Naive thymus-derived CD4-positive, alpha-beta T cell (primary cell): ENCODE measurements at regions not wholly inside any gene's neighbourhood (a gene's known extent, or its start where the extent isn't known, plus 50 kb on each side); places are given as distances from the start of the nearest gene placed in this dataset.
A peak's percentile ranks its signal among the peaks of the same experiment; 100 is the strongest.

Experiments used
- ATAC-seq: fragments of 150-1000 bp; cut with Tn5 transposase; 2 replicates; pipeline ENCODE4 v1.10.0; 2021; ENCODE audit warnings: mild to moderate bottlenecking, moderate library complexity
- CTCF ChIA-PET: fragments of 350-600 bp; sonication (Branson Sonifier 250); formaldehyde crosslinking; loops from one replicate; lab custom pipeline; 2021; ENCODE audit warnings: antibody characterized with exemption; lab: Charles Lee
- POLR2A ChIA-PET: fragments of 350-600 bp; sonication (Branson Sonifier 250); formaldehyde crosslinking; loops from one replicate; lab custom pipeline; 2021; ENCODE audit warnings: antibody characterized with exemption, inconsistent platforms; lab: Charles Lee
- DNase-seq, 9 donors: peaks; one replicate each; pipeline versions ENCODE4 v3.0.0 to v3.0.0-alpha.2; 2020 to 2022; ENCODE audit warnings: mixed read lengths in 1 of 9
- H3K27ac ChIP-seq: one replicate; pipeline ENCODE4 v1.7.0; 2013; ENCODE audit warnings: mild to moderate bottlenecking, low read depth, low read length, moderate library complexity
- H3K27me3 ChIP-seq, 2 donors: one replicate each; pipeline ENCODE4 v1.7.0; 2013; ENCODE audit warnings: low read length in 2 of 2, mild to moderate bottlenecking in 2 of 2, moderate library complexity in 2 of 2; ENCODE audit not compliant: control insufficient read depth in 2 of 2, insufficient read depth in 2 of 2
- H3K36me3 ChIP-seq, 3 experiments: 1 replicate in 2 of 3; 2 replicates in 1 of 3; pipeline ENCODE4 v1.7.0; 2013; ENCODE audit warnings: low read length in 3 of 3, mild to moderate bottlenecking in 3 of 3, moderate library complexity in 1 of 3; ENCODE audit not compliant: insufficient read depth in 3 of 3, control insufficient read depth in 2 of 3
- H3K4me1 ChIP-seq, 2 donors: one replicate each; pipeline ENCODE4 v1.7.0; 2013; ENCODE audit warnings: low read length in 2 of 2, mild to moderate bottlenecking in 2 of 2, moderate library complexity in 1 of 2; ENCODE audit not compliant: control insufficient read depth in 2 of 2, insufficient read depth in 2 of 2
- H3K4me3 ChIP-seq: 2 replicates; pipeline ENCODE4 v1.7.0; 2013; ENCODE audit warnings: mild to moderate bottlenecking, low read length
- H3K9me3 ChIP-seq, 3 experiments: 1 replicate in 2 of 3; 2 replicates in 1 of 3; pipeline ENCODE4 v1.7.0; 2013; ENCODE audit warnings: low read length in 3 of 3; ENCODE audit not compliant: control insufficient read depth in 2 of 3
- H3K27ac Mint-ChIP-seq, 9 donors: one replicate each; pipeline ENCODE4 v1.8.0; 2020 to 2022; ENCODE audit warnings: mixed read lengths in 9 of 9, mild to moderate bottlenecking in 8 of 9, moderate library complexity in 5 of 9, inconsistent platforms in 2 of 9
- H3K27me3 Mint-ChIP-seq, 5 donors: one replicate each; pipeline ENCODE4 v1.8.0; 2021 to 2022; ENCODE audit warnings: mixed read lengths in 5 of 5, mild to moderate bottlenecking in 1 of 5
- H3K36me3 Mint-ChIP-seq, 5 donors: one replicate each; pipeline ENCODE4 v1.8.0; 2020 to 2022; ENCODE audit warnings: mixed read lengths in 5 of 5, mild to moderate bottlenecking in 3 of 5, inconsistent platforms in 1 of 5
- H3K4me1 Mint-ChIP-seq, 7 donors: one replicate each; pipeline ENCODE4 v1.8.0; 2020 to 2022; ENCODE audit warnings: mixed read lengths in 7 of 7, mild to moderate bottlenecking in 3 of 7, inconsistent platforms in 1 of 7
- H3K4me3 Mint-ChIP-seq, 10 donors: one replicate each; pipeline ENCODE4 v1.8.0; 2020 to 2022; ENCODE audit warnings: mild to moderate bottlenecking in 10 of 10, mixed read lengths in 10 of 10, moderate library complexity in 6 of 10, inconsistent platforms in 2 of 10
- H3K9me3 Mint-ChIP-seq, 11 donors: one replicate each; pipeline ENCODE4 v1.8.0; 2020 to 2022; ENCODE audit warnings: mixed read lengths in 11 of 11, mild to moderate bottlenecking in 4 of 11, inconsistent platforms in 1 of 11, moderate library complexity in 1 of 11
- intact Hi-C, 2 donors: fragments of 100-400 bp; cut with micrococcal nuclease; formaldehyde crosslinking; loops; one replicate each; pipeline ENCODE4 v1.15.1; 2023

DNA sequence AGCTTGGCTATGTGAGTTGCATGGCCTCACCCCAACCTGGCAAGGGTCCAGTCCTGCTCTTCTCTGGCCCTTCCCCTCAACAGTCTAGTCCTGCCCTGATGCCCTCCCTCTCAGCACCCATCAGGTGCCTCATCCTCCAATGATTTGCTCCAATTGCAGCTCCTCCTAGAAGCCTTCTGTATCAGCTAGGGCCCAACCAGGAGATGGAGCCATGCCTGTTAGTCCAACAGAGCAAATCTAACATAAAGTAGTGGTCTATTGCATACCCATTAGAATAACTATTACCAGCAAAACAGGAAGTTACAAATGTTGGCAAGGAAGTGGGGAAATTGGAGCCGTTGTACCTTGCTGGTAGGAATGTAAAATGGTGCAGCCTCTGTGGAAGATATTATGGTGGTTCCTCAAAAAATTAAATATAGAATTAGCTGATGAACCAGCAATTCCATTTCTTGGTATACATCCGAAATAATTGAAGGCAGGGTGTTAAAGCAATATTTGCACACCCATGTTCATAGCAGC, 163.5 kb downstream of the VRK1 start:
- CTCF ChIA-PET, result no interaction called here
- no peak overlapping the region for H3K4me3 ChIP-seq

GRCh38 chr14:96961895-96962294, 164.7 kb downstream of the VRK1 start:
- peaks cover 6 to 61% (median 25%) of the 10 kb centered on the region in 11 donors for H3K9me3 Mint-ChIP-seq
- ATAC-seq (no peak), DNase-seq (no peak)
- H3K4me1 Mint-ChIP-seq, result peaks cover 17 to 72% (median 62%) of the 10 kb centered on the region in 7 donors
- peak overlapping the region; percentile 78 to 99 (median 94) for H3K27ac Mint-ChIP-seq
- Histone ChIP-seq H3K4me1 (peaks cover 39 to 60% of the 10 kb centered on the region in 2 donors), H3K27me3 (no peaks in the 10 kb centered on the region), H3K4me3 (peak overlapping the region; percentile 14), H3K27ac (peak overlapping the region; percentile 61), H3K9me3 (peaks cover 0 to 26% (median 9%) of the 10 kb centered on the region in 3 experiments), H3K36me3 (no peaks in the 10 kb centered on the region)
- CTCF ChIA-PET, result interaction anchor here (1.0 kb wide), 1 partner anchor 1174 kb away, joined by 3 read pairs; no protein-coding TSS in a partner anchor
- no peaks in the 10 kb centered on the region for H3K27me3 Mint-ChIP-seq
- intact Hi-C loops, result loop anchor here in 1 of 2 donors (1.0 to 2.0 kb wide), 3 partner anchors 158 to 641 kb away; partner anchors contain the start of gene VRK1
- POLR2A ChIA-PET, result interaction anchor here (0.6 to 1.9 kb wide), 6 partner anchors 9 to 1442 kb away, joined by 3 to 9 read pairs (median 3); no protein-coding TSS in a partner anchor
- H3K4me3 Mint-ChIP-seq, result peak overlapping the region; percentile 37 to 81 (median 76)
- H3K36me3 Mint-ChIP-seq, result peaks cover 17 to 29% (median 25%) of the 10 kb centered on the region in 5 donors

More for the DNA sequence above, 163.5 kb downstream of the VRK1 start:
- no peaks in the 10 kb centered on the region for H3K36me3 ChIP-seq
- Mint-ChIP-seq H3K36me3 (peaks cover 19 to 27% (median 25%) of the 10 kb centered on the region in 5 donors), H3K4me1 (peaks cover 17 to 62% (median 50%) of the 10 kb centered on the region in 7 donors), H3K27ac (peak overlapping the region in 8 of 9 donors; percentile 65 to 99 (median 86)), H3K9me3 (peaks cover 8 to 57% (median 25%) of the 10 kb centered on the region in 11 donors), H3K4me3 (peak overlapping the region in 7 of 10 donors; percentile 29 to 78 (median 67)), H3K27me3 (no peaks in the 10 kb centered on the region)
- ATAC-seq, result no peak
- intact Hi-C loops, result no loop called here
- H3K27ac ChIP-seq, result no peak overlapping the region
- H3K9me3 ChIP-seq, result peaks cover 0 to 26% (median 9%) of the 10 kb centered on the region in 3 experiments
- no peak for DNase-seq
- peaks cover 39 to 52% of the 10 kb centered on the region in 2 donors for H3K4me1 ChIP-seq
- POLR2A ChIA-PET, result interaction anchor here (1.9 kb wide), 1 partner anchor 12 kb away, joined by 7 read pairs; no protein-coding TSS in a partner anchor
- no peaks in the 10 kb centered on the region for H3K27me3 ChIP-seq

DNA sequence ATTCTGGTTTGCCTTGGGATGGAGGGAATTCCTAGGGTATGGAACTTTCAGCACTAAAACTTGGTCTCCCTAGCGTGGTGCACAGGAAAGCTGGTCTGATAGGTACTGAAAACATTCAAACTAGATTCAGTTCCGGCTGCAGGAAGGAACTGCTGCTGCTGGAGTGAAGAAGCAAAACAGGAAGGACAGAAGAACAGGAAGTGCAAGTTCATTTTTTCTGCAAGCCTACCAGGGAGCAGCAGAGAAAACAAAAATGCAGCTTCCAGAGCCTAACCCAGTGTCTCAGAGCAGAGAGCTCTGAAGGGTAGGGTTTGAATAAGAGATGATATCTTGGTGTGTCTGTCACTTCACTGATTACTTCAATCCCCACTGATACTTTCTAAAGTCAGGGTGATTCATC, 165.2 kb downstream of the VRK1 start:
- Histone ChIP-seq H3K27me3 (no peaks in the 10 kb centered on the region), H3K27ac (peak overlapping the region; percentile 61), H3K4me3 (peak overlapping the region; percentile 14), H3K36me3 (no peaks in the 10 kb centered on the region), H3K4me1 (peaks cover 39 to 62% of the 10 kb centered on the region in 2 donors), H3K9me3 (peaks cover 0 to 26% (median 9%) of the 10 kb centered on the region in 3 experiments)
- DNase-seq (peak in 7 of 9 donors; percentile 27 to 75 (median 59)), ATAC-seq (peak; percentile 76)
- intact Hi-C loops, result loop anchor here in 1 of 2 donors (1.0 to 2.0 kb wide), 3 partner anchors 158 to 640 kb away; partner anchors contain the start of gene VRK1
- H3K4me3 Mint-ChIP-seq, result peak overlapping the region; percentile 37 to 81 (median 76)
- H3K9me3 Mint-ChIP-seq, result peaks cover 3 to 62% (median 25%) of the 10 kb centered on the region in 11 donors
- ChIA-PET POLR2A (interaction anchor here (0.8 to 1.9 kb wide), 6 partner anchors 9 to 158 kb away, joined by 3 to 9 read pairs (median 4); no protein-coding TSS in a partner anchor), CTCF (interaction anchor here (0.5 to 1.0 kb wide), 2 partner anchors 24 to 1174 kb away, joined by 3 read pairs; no protein-coding TSS in a partner anchor)
- H3K4me1 Mint-ChIP-seq, result peaks cover 17 to 76% (median 63%) of the 10 kb centered on the region in 7 donors
- peaks cover 14 to 29% (median 21%) of the 10 kb centered on the region in 5 donors for H3K36me3 Mint-ChIP-seq
- peak overlapping the region; percentile 78 to 99 (median 94) for H3K27ac Mint-ChIP-seq
- no peaks in the 10 kb centered on the region for H3K27me3 Mint-ChIP-seq

DNA sequence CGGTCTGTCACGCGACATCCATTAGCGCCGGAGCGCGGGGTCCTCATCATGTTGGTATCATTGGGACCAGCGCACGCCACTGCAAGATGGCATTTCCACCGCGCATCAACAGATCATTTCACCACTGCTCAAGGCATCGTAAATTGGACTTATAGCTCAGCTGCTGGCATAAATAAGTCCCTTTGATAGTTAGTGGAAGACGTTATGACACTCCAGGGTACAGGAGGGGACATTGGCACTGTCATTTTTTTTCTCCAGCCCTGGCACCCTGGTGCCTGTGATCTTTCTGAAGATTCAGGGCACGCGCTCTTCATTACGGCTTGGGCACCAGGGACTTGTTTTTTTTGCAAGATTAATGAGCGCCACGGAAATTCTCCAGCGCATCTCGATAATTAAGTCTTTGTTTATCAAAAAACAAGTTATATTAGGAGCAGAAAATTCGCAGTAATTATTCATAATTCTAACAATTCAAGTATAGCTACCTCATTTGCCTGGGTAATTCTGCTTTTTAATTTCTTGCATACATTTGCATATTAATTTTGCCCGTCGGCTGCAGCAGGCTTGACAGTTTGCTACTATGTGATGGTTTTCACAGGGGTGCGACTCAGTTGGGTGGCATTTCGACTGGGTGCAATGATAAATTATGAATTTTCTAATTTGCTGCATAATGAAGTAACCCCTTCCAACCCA, 167.7 kb downstream of the VRK1 start:
- no peak for DNase-seq
- no peaks in the 10 kb centered on the region for H3K36me3 ChIP-seq
- Mint-ChIP-seq H3K36me3 (peaks cover 14 to 30% (median 20%) of the 10 kb centered on the region in 5 donors), H3K4me1 (peaks cover 17 to 77% (median 67%) of the 10 kb centered on the region in 7 donors), H3K4me3 (peak overlapping the region in 3 of 10 donors; percentile 33 to 78 (median 34)), H3K27ac (peak overlapping the region in 7 of 9 donors; percentile 41 to 99 (median 97)), H3K9me3 (peaks cover 3 to 58% (median 29%) of the 10 kb centered on the region in 11 donors), H3K27me3 (no peaks in the 10 kb centered on the region)
- H3K27ac ChIP-seq, result peak overlapping the region; percentile 61
- CTCF ChIA-PET, result no interaction called here
- intact Hi-C loops, result no loop called here
- POLR2A ChIA-PET, result interaction anchor here (0.6 to 2.0 kb wide), 2 partner anchors 10 to 13 kb away, joined by 3 to 8 read pairs; no protein-coding TSS in a partner anchor
- no peak for ATAC-seq
- no peaks in the 10 kb centered on the region for H3K27me3 ChIP-seq
- H3K4me3 ChIP-seq, result no peak overlapping the region
- H3K4me1 ChIP-seq, result peaks cover 39 to 62% of the 10 kb centered on the region in 2 donors
- H3K9me3 ChIP-seq, result peaks cover 0 to 26% (median 9%) of the 10 kb centered on the region in 3 experiments

DNA sequence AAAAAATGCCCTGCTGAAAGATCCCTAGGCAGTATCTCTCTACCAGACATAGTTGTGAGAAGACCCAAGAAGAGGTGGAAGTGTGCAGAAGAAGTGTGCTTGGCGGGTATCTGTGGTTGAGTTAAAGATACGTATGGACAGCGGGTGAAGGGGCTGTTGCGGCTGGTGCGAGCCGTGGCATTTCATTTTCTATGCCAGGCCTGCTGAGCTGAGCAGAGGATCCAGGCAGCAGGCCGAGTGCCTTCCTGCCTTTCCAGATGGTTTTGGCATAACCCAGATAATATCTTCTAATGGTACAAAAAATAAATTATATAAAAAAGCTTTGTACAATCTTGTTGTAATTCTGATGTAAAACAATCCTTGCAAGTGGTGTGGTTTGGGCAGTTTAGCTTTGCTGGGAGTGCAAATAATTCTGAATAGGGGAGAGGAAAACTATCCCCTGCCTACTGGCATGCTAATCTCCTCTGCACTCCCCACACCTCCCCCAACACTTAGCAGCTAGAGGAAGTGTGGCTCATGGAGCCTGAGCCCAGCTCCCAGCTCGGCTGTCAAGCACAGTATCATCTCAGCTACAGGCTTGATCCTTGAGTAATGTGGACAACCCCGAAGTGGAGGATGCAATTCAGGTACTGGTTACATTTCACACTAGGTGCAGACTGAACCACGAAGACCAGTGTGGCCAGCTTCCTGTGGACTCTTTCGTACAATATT, 168.9 kb downstream of the VRK1 start:
- no peak for DNase-seq
- peaks cover 3 to 47% (median 25%) of the 10 kb centered on the region in 11 donors for H3K9me3 Mint-ChIP-seq
- H3K36me3 ChIP-seq, result no peaks in the 10 kb centered on the region
- no peaks in the 10 kb centered on the region for H3K27me3 Mint-ChIP-seq
- ATAC-seq, result no peak
- intact Hi-C loops, result no loop called here
- no peaks in the 10 kb centered on the region for H3K27me3 ChIP-seq
- peak overlapping the region in 8 of 9 donors; percentile 10 to 99 (median 83) for H3K27ac Mint-ChIP-seq
- H3K27ac ChIP-seq, result peak overlapping the region; percentile 24
- peak overlapping the region in 4 of 10 donors; percentile 4 to 61 (median 50) for H3K4me3 Mint-ChIP-seq
- H3K4me1 Mint-ChIP-seq, result peaks cover 17 to 66% (median 57%) of the 10 kb centered on the region in 7 donors
- peaks cover 8 to 23% (median 13%) of the 10 kb centered on the region in 5 donors for H3K36me3 Mint-ChIP-seq
- CTCF ChIA-PET, result interaction anchor here (0.6 kb wide), 1 partner anchor 864 kb away, joined by 5 read pairs; no protein-coding TSS in a partner anchor
- POLR2A ChIA-PET, result interaction anchor here (0.6 to 1.1 kb wide), 3 partner anchors 9 to 21 kb away, joined by 3 read pairs; no protein-coding TSS in a partner anchor
- peaks cover 33 to 55% of the 10 kb centered on the region in 2 donors for H3K4me1 ChIP-seq
- H3K9me3 ChIP-seq, result peaks cover 0 to 16% (median 4%) of the 10 kb centered on the region in 3 experiments
- no peak overlapping the region for H3K4me3 ChIP-seq
